Fibroblast of lung (primary cell): ENCODE measurements at regions not wholly inside any gene's neighbourhood (a gene's known extent, or its start where the extent isn't known, plus 50 kb on each side); places are given as distances from the start of the nearest gene placed in this dataset.

Experiments used
- DNase-seq, 2 donors: peaks; one replicate each; pipeline versions ENCODE4 v3.0.0 to v3.0.0-alpha.2; 2010; ENCODE audit warnings: low read depth in 2 of 2
- H2AFZ ChIP-seq: 2 replicates; pipeline ENCODE4 v1.5.1; 2012; ENCODE audit warnings: low read length, control low read depth, inconsistent platforms
- H3K27ac ChIP-seq: 2 replicates; pipeline ENCODE4 v1.5.1; 2011; ENCODE audit warnings: low read length, control low read depth; ENCODE audit not compliant: insufficient read depth
- H3K27me3 ChIP-seq: 2 replicates; pipeline ENCODE4 v1.5.1; 2011; ENCODE audit warnings: mild to moderate bottlenecking, low read length; ENCODE audit not compliant: control insufficient read depth, insufficient read depth
- H3K36me3 ChIP-seq: 2 replicates; pipeline ENCODE4 v1.5.1; 2011; ENCODE audit warnings: low read length; ENCODE audit not compliant: control insufficient read depth, insufficient read depth
- H3K4me1 ChIP-seq: 2 replicates; pipeline ENCODE4 v1.5.1; 2011; ENCODE audit warnings: low read length; ENCODE audit not compliant: control insufficient read depth, insufficient read depth; ENCODE audit errors: extremely low read depth
- H3K4me2 ChIP-seq: 2 replicates; pipeline ENCODE4 v1.5.1; 2011; ENCODE audit warnings: low read length, control low read depth; ENCODE audit not compliant: insufficient read depth; ENCODE audit errors: extremely low read depth
- H3K4me3 ChIP-seq, 4 experiments: fragments of 200-600 bp in 1 of 4; sonication (generic) in 1 of 4; replicated peaks in 1 of 4; 2 replicates each; pipeline ENCODE4 v1.5.1; 2011 to 2016; ENCODE audit warnings: low read length in 4 of 4, low read depth in 3 of 4, mild to moderate bottlenecking in 3 of 4, control low read depth in 2 of 4, inconsistent platforms in 1 of 4, mixed read lengths in 1 of 4; ENCODE audit not compliant: insufficient read depth in 1 of 4; ENCODE audit errors: control extremely low read depth in 1 of 4
- H3K79me2 ChIP-seq: 2 replicates; pipeline ENCODE4 v1.5.1; 2012; ENCODE audit warnings: mild to moderate bottlenecking, low read length, inconsistent platforms; ENCODE audit not compliant: control insufficient read depth, insufficient read depth
- H3K9ac ChIP-seq: 2 replicates; pipeline ENCODE4 v1.5.1; 2011; ENCODE audit warnings: mild to moderate bottlenecking, low read length, control low read depth; ENCODE audit not compliant: insufficient read depth
- H3K9me3 ChIP-seq: 2 replicates; pipeline ENCODE4 v1.5.1; 2012; ENCODE audit warnings: low read depth, low read length; ENCODE audit not compliant: control insufficient read depth, insufficient read depth
- H4K20me1 ChIP-seq: 2 replicates; pipeline ENCODE4 v1.5.1; 2011; ENCODE audit warnings: low read length; ENCODE audit not compliant: control insufficient read depth, insufficient read depth; ENCODE audit errors: extremely low read depth
- CTCF ChIP-seq, 2 donors: IDR thresholded peaks in 1 of 2; conservative IDR thresholded peaks in 1 of 2; 1 replicate in 1 of 2; 2 replicates in 1 of 2; pipeline ENCODE4 v1.5.1; 2011 to 2012; ENCODE audit warnings: low read length in 2 of 2, control low read depth in 1 of 2, inconsistent platforms in 1 of 2, low read depth in 1 of 2, mild to moderate bottlenecking in 1 of 2
- EZH2 ChIP-seq: IDR thresholded peaks from 2 replicates; pipeline ENCODE4 v1.5.1; 2012; ENCODE audit warnings: low read length, control low read depth, mild to moderate bottlenecking; ENCODE audit errors: missing control alignments

- no peaks in the 10 kb centered on the region for H3K9me3 ChIP-seq
- no peak overlapping the region for H3K27ac ChIP-seq
- H3K36me3 ChIP-seq: no peaks in the 10 kb centered on the region
- no peaks in the 10 kb centered on the region for H3K27me3 ChIP-seq
- no peak overlapping the region for H3K4me3 ChIP-seq
- TF ChIP-seq EZH2 (no peak), CTCF (conservative IDR thresholded peaks at IDR 0.05 in 1 of 2, IDR thresholded peaks at IDR 0.05 in 1 of 2; ENCODE audit: low read depth in 1 of 2, low read length in 2 of 2) (no peak)
- no peak overlapping the region for H2AFZ ChIP-seq
- DNase-seq: peak in 1 of 2 donors; percentile 1
- H3K9ac ChIP-seq: no peak overlapping the region
- H3K4me2 ChIP-seq: no peak overlapping the region
- H3K79me2 ChIP-seq: no peaks in the 10 kb centered on the region
- H3K4me1 ChIP-seq: no peaks in the 10 kb centered on the region
- H4K20me1 ChIP-seq: no peaks in the 10 kb centered on the region
These were observed 361.3 kb downstream of the PMP22 start for GRCh38 chr17:14903854-14904253.

- Histone ChIP-seq H3K4me2 (no peak overlapping the region), H3K36me3 (no peaks in the 10 kb centered on the region), H3K4me1 (no peaks in the 10 kb centered on the region), H3K79me2 (no peaks in the 10 kb centered on the region), H3K9me3 (no peaks in the 10 kb centered on the region), H2AFZ (no peak overlapping the region), H3K27ac (no peak overlapping the region), H4K20me1 (no peaks in the 10 kb centered on the region), H3K27me3 (no peaks in the 10 kb centered on the region), H3K9ac (no peak overlapping the region), H3K4me3 (no peak overlapping the region)
- DNase-seq: no peak
- no peak for TF ChIP-seq EZH2
- TF ChIP-seq CTCF (conservative IDR thresholded peaks at IDR 0.05 in 1 of 2, IDR thresholded peaks at IDR 0.05 in 1 of 2; ENCODE audit: low read depth in 1 of 2, low read length in 2 of 2): no peak
These were observed 362.3 kb downstream of the PMP22 start for GRCh38 chr17:14902803-14903202.

GRCh38 chr17:14902297-14902696 lies 362.8 kb downstream of the PMP22 start:
- TF ChIP-seq EZH2 (no peak), CTCF (conservative IDR thresholded peaks at IDR 0.05 in 1 of 2, IDR thresholded peaks at IDR 0.05 in 1 of 2; ENCODE audit: low read depth in 1 of 2, low read length in 2 of 2) (no peak)
- Histone ChIP-seq H3K4me2 (no peak overlapping the region), H3K79me2 (no peaks in the 10 kb centered on the region), H3K9me3 (no peaks in the 10 kb centered on the region), H3K27ac (no peak overlapping the region), H2AFZ (no peak overlapping the region), H3K36me3 (no peaks in the 10 kb centered on the region), H3K4me3 (no peak overlapping the region), H3K27me3 (no peaks in the 10 kb centered on the region), H3K9ac (no peak overlapping the region), H3K4me1 (no peaks in the 10 kb centered on the region), H4K20me1 (no peaks in the 10 kb centered on the region)
- DNase-seq: no peak
